Vagina (tissue), 2 donors: ENCODE measurements at regions not wholly inside any gene's neighbourhood (a gene's known extent, or its start where the extent isn't known, plus 50 kb on each side); places are given as distances from the start of the nearest gene placed in this dataset.

Experiments used
- DNase-seq, 2 donors: peaks; one replicate each; pipeline ENCODE4 v3.0.0-alpha.2; 2017; ENCODE audit errors: extremely low spot score in 2 of 2
- H3K27ac ChIP-seq: fragments of 200-600 bp; sonication (generic); one replicate; pipeline ENCODE4 v1.5.1; 2019
- H3K27me3 ChIP-seq: fragments of 200-600 bp; sonication (generic); one replicate; pipeline ENCODE4 v1.5.1; 2019
- H3K36me3 ChIP-seq, 2 donors: fragments of 200-600 bp; sonication (generic); one replicate each; pipeline ENCODE4 v1.5.1; 2017 to 2019
- H3K4me1 ChIP-seq: fragments of 200-600 bp; sonication (generic); one replicate; pipeline ENCODE4 v1.5.1; 2019
- H3K4me3 ChIP-seq, 2 donors: fragments of 200-600 bp; sonication (generic); 1 replicate in 1 of 2; 2 replicates in 1 of 2; pipeline ENCODE4 v1.5.1; 2016 to 2019
- H3K9me3 ChIP-seq: fragments of 200-600 bp; sonication (generic); one replicate; pipeline ENCODE4 v1.5.1; 2019
- CTCF ChIP-seq, 3 experiments: fragments of 450-650 bp in 2 of 3; fragments of 200-600 bp in 1 of 3; sonication (generic) in 1 of 3; IDR thresholded peaks; one replicate each; pipeline ENCODE4 v1.5.1; 2017 to 2019; ENCODE audit warnings: antibody characterized with exemption in 3 of 3, mild to moderate bottlenecking in 2 of 3, moderate library complexity in 2 of 3
- POLR2A ChIP-seq, 2 donors: fragments of 450-650 bp; IDR thresholded peaks; one replicate each; pipeline ENCODE4 v1.6.1; 2017; ENCODE audit warnings: antibody characterized with exemption in 2 of 2, mild to moderate bottlenecking in 2 of 2, moderate library complexity in 2 of 2
- POLR2AphosphoS5 ChIP-seq, 2 donors: sonication (generic); formaldehyde crosslinking; IDR thresholded peaks; one replicate each; pipeline ENCODE4 v1.9.0; 2017; ENCODE audit warnings: antibody characterized with exemption in 2 of 2, mild to moderate bottlenecking in 2 of 2, low read depth in 1 of 2; ENCODE audit not compliant: insufficient read depth in 1 of 2
- intact Hi-C: fragments of 100-400 bp; cut with DNase I; formaldehyde crosslinking; loops from one replicate; pipeline ENCODE4 v1.15.1; 2023

DNA sequence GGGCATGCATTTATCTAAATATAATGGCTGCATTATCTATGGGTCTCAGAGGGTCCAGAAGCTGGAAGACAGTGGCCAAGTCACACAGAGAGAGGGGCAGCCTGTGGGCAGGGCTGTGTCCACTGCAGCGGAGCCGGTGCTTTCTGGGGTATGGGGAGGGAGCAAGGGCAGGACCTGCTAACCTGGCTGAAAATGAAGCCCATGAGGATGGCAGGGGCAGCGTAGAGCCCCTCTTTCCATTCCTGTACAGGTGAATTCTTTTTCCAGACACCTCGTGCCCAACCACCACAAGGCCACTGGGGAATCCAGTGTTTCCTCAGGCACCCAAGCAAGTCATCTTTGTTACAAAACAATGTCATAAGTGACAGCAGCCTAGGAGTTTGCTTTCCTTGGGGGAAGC, 305.9 kb upstream of the IRX4 start:
- no peaks in the 10 kb centered on the region for H3K9me3 ChIP-seq
- H3K27ac ChIP-seq: no peak overlapping the region
- TF ChIP-seq POLR2AphosphoS5 (IDR thresholded peaks at IDR 0.05; ENCODE audit: insufficient read depth in 1 of 2, low read depth in 1 of 2) (no peak), POLR2A (IDR thresholded peaks at IDR 0.05) (no peak), CTCF (IDR thresholded peaks at IDR 0.05) (no peak)
- H3K27me3 ChIP-seq: no peaks in the 10 kb centered on the region
- no peaks in the 10 kb centered on the region for H3K4me1 ChIP-seq
- H3K36me3 ChIP-seq: no peaks in the 10 kb centered on the region
- H3K4me3 ChIP-seq: no peak overlapping the region
- peak in 1 of 2 donors; percentile 55 for DNase-seq
- intact Hi-C loops: no loop called here

DNA sequence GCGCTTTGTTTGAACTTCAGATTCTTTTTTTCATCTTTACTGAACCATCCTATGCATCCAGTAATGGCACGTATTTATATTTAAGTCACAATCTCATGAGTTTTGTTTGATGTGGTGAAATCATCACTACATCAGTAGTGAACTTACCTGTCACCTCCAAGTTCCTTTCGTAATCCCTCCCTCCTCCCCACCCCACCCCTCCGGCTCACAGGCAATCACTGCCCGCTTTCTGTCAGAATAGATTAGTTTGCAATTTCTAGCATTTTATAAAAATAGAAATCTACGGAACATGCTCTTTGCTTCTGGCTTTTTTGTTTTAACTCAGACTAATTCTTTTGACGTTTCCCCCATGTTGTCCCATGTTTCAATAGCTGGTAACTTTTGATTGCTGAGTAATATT, 305.4 kb upstream of the IRX4 start:
- H3K36me3 ChIP-seq: no peaks in the 10 kb centered on the region
- TF ChIP-seq POLR2A (IDR thresholded peaks at IDR 0.05): no peak
- DNase-seq: no peak
- no peaks in the 10 kb centered on the region for H3K9me3 ChIP-seq
- no peaks in the 10 kb centered on the region for H3K27me3 ChIP-seq
- intact Hi-C loops: no loop called here
- H3K27ac ChIP-seq: no peak overlapping the region
- no peaks in the 10 kb centered on the region for H3K4me1 ChIP-seq
- H3K4me3 ChIP-seq: no peak overlapping the region

DNA sequence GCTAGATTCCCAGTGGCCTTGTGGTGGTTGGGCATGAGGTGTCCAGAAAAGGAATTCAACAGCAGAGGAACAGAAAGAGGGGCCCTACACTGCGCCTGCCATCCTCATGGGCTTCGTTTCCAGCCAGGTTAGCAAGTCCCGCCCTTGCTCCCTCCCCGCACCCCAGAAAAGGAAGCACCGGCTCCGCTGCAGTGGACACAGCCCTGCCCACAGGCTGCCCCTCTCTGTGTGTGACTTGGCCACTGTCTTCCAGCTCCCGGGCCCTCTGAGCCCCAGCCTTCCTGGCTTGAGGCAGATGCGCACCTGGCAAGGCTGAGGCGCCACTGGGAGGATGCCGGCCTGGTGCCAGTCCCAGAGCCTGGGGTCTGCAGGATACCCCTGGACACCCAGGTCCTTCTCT, 305.0 kb upstream of the IRX4 start:
- DNase-seq: peak in 1 of 2 donors; percentile 58
- intact Hi-C loops: no loop called here
- Histone ChIP-seq H3K36me3 (no peaks in the 10 kb centered on the region), H3K27me3 (no peaks in the 10 kb centered on the region), H3K4me3 (no peak overlapping the region), H3K4me1 (no peaks in the 10 kb centered on the region), H3K27ac (no peak overlapping the region), H3K9me3 (no peaks in the 10 kb centered on the region)
- TF ChIP-seq POLR2A (IDR thresholded peaks at IDR 0.05): no peak
- no peak for TF ChIP-seq CTCF (IDR thresholded peaks at IDR 0.05)
- no peak for TF ChIP-seq POLR2AphosphoS5 (IDR thresholded peaks at IDR 0.05; ENCODE audit: insufficient read depth in 1 of 2, low read depth in 1 of 2)

- DNase-seq: peak; percentile 49 to 58
- intact Hi-C loops: no loop called here
Measured at GRCh38 chr5:2187156-2187555, 304.4 kb upstream of the IRX4 start.

DNA sequence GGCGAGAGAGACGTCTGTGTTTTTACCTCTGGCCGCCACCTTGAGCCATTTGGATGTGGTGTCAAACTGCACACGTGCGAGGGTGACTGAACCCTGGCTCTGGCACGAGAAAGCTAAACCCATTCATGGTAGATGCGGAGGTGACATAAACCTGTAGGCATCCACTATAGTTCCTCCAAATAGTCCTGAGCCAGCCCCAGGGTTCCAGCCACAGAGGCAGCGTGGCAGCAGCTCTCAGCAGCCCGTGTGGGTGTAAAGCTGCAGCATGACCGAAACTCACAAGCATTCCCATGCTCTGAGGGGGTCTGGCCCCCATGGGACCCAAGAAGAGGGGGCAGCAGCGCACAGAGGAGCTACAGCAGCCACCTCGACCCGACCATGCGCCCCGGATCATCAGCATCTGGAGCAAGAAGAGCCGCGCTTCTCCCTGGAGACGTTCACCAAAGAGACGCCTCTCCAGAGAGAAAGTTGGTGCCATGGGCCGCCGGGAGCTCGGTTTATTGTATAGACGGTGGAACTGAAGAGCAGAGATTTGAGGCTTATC, 303.8 kb upstream of the IRX4 start:
- no peak overlapping the region for H3K27ac ChIP-seq
- TF ChIP-seq POLR2A (IDR thresholded peaks at IDR 0.05) (no peak), POLR2AphosphoS5 (IDR thresholded peaks at IDR 0.05; ENCODE audit: insufficient read depth in 1 of 2, low read depth in 1 of 2) (no peak), CTCF (IDR thresholded peaks at IDR 0.05) (no peak)
- no peaks in the 10 kb centered on the region for H3K36me3 ChIP-seq
- no peaks in the 10 kb centered on the region for H3K9me3 ChIP-seq
- H3K27me3 ChIP-seq: no peaks in the 10 kb centered on the region
- H3K4me3 ChIP-seq: no peak overlapping the region
- no peaks in the 10 kb centered on the region for H3K4me1 ChIP-seq
- DNase-seq: peak; percentile 47 to 84
- intact Hi-C loops: no loop called here

More at GRCh38 chr5:2187156-2187555, 304.4 kb upstream of the IRX4 start:
- no peaks in the 10 kb centered on the region for H3K9me3 ChIP-seq
- TF ChIP-seq CTCF (IDR thresholded peaks at IDR 0.05) (no peak), POLR2AphosphoS5 (IDR thresholded peaks at IDR 0.05; ENCODE audit: insufficient read depth in 1 of 2, low read depth in 1 of 2) (no peak), POLR2A (IDR thresholded peaks at IDR 0.05) (no peak)
- H3K4me3 ChIP-seq: no peak overlapping the region
- no peak overlapping the region for H3K27ac ChIP-seq
- no peaks in the 10 kb centered on the region for H3K4me1 ChIP-seq
- no peaks in the 10 kb centered on the region for H3K36me3 ChIP-seq
- H3K27me3 ChIP-seq: no peaks in the 10 kb centered on the region
